Retinal pigment epithelial cell (primary cell): ENCODE measurements at regions not wholly inside any gene's neighbourhood (a gene's known extent, or its start where the extent isn't known, plus 50 kb on each side); places are given as distances from the start of the nearest gene placed in this dataset.

ENCODE experiments used
- DNase-seq: peaks from one replicate; pipeline ENCODE4 v3.0.0-alpha.2; 2010; ENCODE audit warnings: low read depth
- H3K4me3 ChIP-seq: 2 replicates; pipeline ENCODE4 v1.5.1; 2011; ENCODE audit warnings: mild to moderate bottlenecking, low read length, control low read depth, moderate library complexity
- CTCF ChIP-seq: conservative IDR thresholded peaks from 2 replicates; pipeline ENCODE4 v1.5.1; 2011; ENCODE audit warnings: low read depth, low read length, control low read depth, inconsistent platforms

GRCh38 chr6:168380956-168381605 lies 59.9 kb upstream of the SMOC2 start:
- DNase-seq: no peak
- no peak for TF ChIP-seq CTCF
- no peak overlapping the region for H3K4me3 ChIP-seq

GRCh38 chr6:168381726-168382458 lies 59.1 kb upstream of the SMOC2 start:
- H3K4me3 ChIP-seq: no peak overlapping the region
- DNase-seq: no peak
- no peak for TF ChIP-seq CTCF

- no peak overlapping the region for H3K4me3 ChIP-seq
- no peak for TF ChIP-seq CTCF
- no peak for DNase-seq
Measured at GRCh38 chr6:168383062-168383854, 57.7 kb upstream of the SMOC2 start.

- no peak for DNase-seq
- no peak overlapping the region for H3K4me3 ChIP-seq
- TF ChIP-seq CTCF: no peak
Measured at GRCh38 chr6:168384045-168385036, 56.6 kb upstream of the SMOC2 start.

GRCh38 chr6:168385037-168385759 lies 55.8 kb upstream of the SMOC2 start:
- H3K4me3 ChIP-seq: no peak overlapping the region
- no peak for TF ChIP-seq CTCF
- DNase-seq: no peak
